Tibial artery (tissue), 4 donors: ENCODE measurements at regions not wholly inside any gene's neighbourhood (a gene's known extent, or its start where the extent isn't known, plus 50 kb on each side); places are given as distances from the start of the nearest gene placed in this dataset.

Experiments used
- DNase-seq, 2 donors: peaks; one replicate each; pipeline ENCODE4 v3.0.0-alpha.2; 2019
- H3K27ac ChIP-seq, 2 donors: fragments of 200-600 bp; sonication (generic) in 1 of 2; 1 replicate in 1 of 2; 2 replicates in 1 of 2; pipeline ENCODE4 v1.5.1; 2018 to 2019; ENCODE audit warnings: mild to moderate bottlenecking in 1 of 2
- H3K27me3 ChIP-seq, 2 donors: fragments of 200-600 bp; sonication (generic) in 1 of 2; one replicate each; pipeline versions ENCODE4 v1.5.1 to v1.6.0; 2016 to 2019
- H3K36me3 ChIP-seq, 3 donors: fragments of 200-600 bp; sonication (generic) in 2 of 3; one replicate each; pipeline ENCODE4 v1.5.1; 2016 to 2019; ENCODE audit warnings: mild to moderate bottlenecking in 2 of 3
- H3K4me1 ChIP-seq, 4 donors: fragments of 200-600 bp; sonication (generic) in 2 of 4; 1 replicate in 3 of 4; 2 replicates in 1 of 4; pipeline ENCODE4 v1.5.1; 2016 to 2019
- H3K4me3 ChIP-seq, 2 donors: fragments of 200-600 bp; sonication (generic) in 1 of 2; 1 replicate in 1 of 2; 2 replicates in 1 of 2; pipeline ENCODE4 v1.5.1; 2018 to 2019; ENCODE audit warnings: mild to moderate bottlenecking in 2 of 2
- H3K9me3 ChIP-seq, 3 donors: fragments of 200-600 bp; sonication (generic) in 1 of 3; one replicate each; pipeline ENCODE4 v1.5.1; 2016 to 2019
- CTCF ChIP-seq, 2 experiments: fragments of 200-600 bp in 1 of 2; fragments of 450-650 bp in 1 of 2; IDR thresholded peaks; one replicate each; pipeline ENCODE4 v1.5.1; 2017 to 2019; ENCODE audit warnings: antibody characterized with exemption in 2 of 2, mild to moderate bottlenecking in 1 of 2, moderate library complexity in 1 of 2
- intact Hi-C: fragments of 100-400 bp; cut with DNase I; formaldehyde crosslinking; loops from one replicate; pipeline ENCODE4 v1.15.0; 2023; ENCODE audit warnings: low total_unique reads

- no peak overlapping the region for H3K27ac ChIP-seq
- no peaks in the 10 kb centered on the region for H3K4me1 ChIP-seq
- H3K27me3 ChIP-seq = no peaks in the 10 kb centered on the region
- H3K36me3 ChIP-seq = no peaks in the 10 kb centered on the region
- H3K4me3 ChIP-seq = no peak overlapping the region
- intact Hi-C loops = no loop called here
- DNase-seq = no peak
- TF ChIP-seq CTCF (IDR thresholded peaks at IDR 0.05) = no peak
- H3K9me3 ChIP-seq = no peaks in the 10 kb centered on the region
These were observed 169.7 kb upstream of the LRP1B start for GRCh38 chr2:142300517-142300916.

DNA sequence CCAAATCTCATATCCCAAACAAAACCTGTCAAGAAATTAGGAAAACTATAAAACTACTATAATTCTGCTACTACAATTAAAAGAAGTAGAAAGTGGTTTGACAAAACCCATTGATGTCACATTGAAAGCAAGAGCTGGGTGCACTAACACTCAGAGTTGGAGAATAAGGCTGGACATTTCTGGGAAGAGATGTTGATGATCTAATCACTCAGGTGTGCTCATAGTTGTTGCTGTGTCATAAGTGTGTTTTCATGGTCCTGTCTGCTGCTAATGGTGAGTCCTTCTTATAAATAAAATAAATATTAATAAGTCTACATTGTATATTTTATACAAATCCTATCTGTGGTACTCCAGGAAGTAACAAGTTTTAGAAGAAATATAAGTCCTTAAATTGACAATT is 168.2 kb upstream of the LRP1B start:
- H3K36me3 ChIP-seq = no peaks in the 10 kb centered on the region
- no peak for TF ChIP-seq CTCF (IDR thresholded peaks at IDR 0.05)
- DNase-seq = no peak
- no peak overlapping the region for H3K4me3 ChIP-seq
- H3K27ac ChIP-seq = no peak overlapping the region
- no peaks in the 10 kb centered on the region for H3K4me1 ChIP-seq
- no peaks in the 10 kb centered on the region for H3K9me3 ChIP-seq
- intact Hi-C loops = no loop called here
- H3K27me3 ChIP-seq = no peaks in the 10 kb centered on the region

- H3K27ac ChIP-seq = no peak overlapping the region
- H3K9me3 ChIP-seq = no peaks in the 10 kb centered on the region
- intact Hi-C loops = no loop called here
- no peak for DNase-seq
- no peaks in the 10 kb centered on the region for H3K4me1 ChIP-seq
- H3K36me3 ChIP-seq = no peaks in the 10 kb centered on the region
- H3K4me3 ChIP-seq = no peak overlapping the region
- no peaks in the 10 kb centered on the region for H3K27me3 ChIP-seq
- no peak for TF ChIP-seq CTCF (IDR thresholded peaks at IDR 0.05)
These were observed 163.4 kb upstream of the LRP1B start for GRCh38 chr2:142294225-142294624.

GRCh38 chr2:142291969-142292368 is 161.2 kb upstream of the LRP1B start:
- intact Hi-C loops = no loop called here
- no peak overlapping the region for H3K27ac ChIP-seq
- no peak overlapping the region for H3K4me3 ChIP-seq
- no peak for TF ChIP-seq CTCF (IDR thresholded peaks at IDR 0.05)
- no peaks in the 10 kb centered on the region for H3K36me3 ChIP-seq
- no peaks in the 10 kb centered on the region for H3K9me3 ChIP-seq
- H3K27me3 ChIP-seq = no peaks in the 10 kb centered on the region
- DNase-seq = no peak
- no peaks in the 10 kb centered on the region for H3K4me1 ChIP-seq

- no peak for DNase-seq
- no peaks in the 10 kb centered on the region for H3K36me3 ChIP-seq
- H3K4me1 ChIP-seq = no peaks in the 10 kb centered on the region
- H3K9me3 ChIP-seq = no peaks in the 10 kb centered on the region
- intact Hi-C loops = no loop called here
- no peak for TF ChIP-seq CTCF (IDR thresholded peaks at IDR 0.05)
- no peak overlapping the region for H3K4me3 ChIP-seq
- no peaks in the 10 kb centered on the region for H3K27me3 ChIP-seq
- no peak overlapping the region for H3K27ac ChIP-seq
These were observed 160.1 kb upstream of the LRP1B start for GRCh38 chr2:142290931-142291330.

DNA sequence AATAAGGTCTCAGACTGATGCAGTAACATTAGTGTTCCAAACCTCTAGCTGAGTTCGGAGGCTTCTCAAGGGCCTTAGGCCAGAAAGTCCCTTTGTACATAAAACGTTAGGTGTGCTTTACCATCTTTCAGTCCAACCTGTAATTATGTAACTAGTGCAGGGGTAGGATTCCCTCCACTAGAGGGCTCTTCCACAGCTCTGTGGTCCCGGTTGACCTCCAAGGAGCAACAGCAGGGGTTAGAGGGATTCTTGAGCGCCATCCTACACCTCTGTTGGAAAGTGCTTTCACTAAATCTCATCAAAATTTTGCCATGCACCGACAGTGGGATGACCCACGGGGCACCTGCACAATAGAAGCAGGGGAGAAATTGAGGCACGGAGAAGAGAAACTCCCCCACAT is 155.8 kb upstream of the LRP1B start:
- Histone ChIP-seq H3K4me3 (no peak overlapping the region), H3K27ac (no peak overlapping the region)

More for the DNA sequence above, 155.8 kb upstream of the LRP1B start:
- no peak for TF ChIP-seq CTCF (IDR thresholded peaks at IDR 0.05)
- no peaks in the 10 kb centered on the region for H3K9me3 ChIP-seq
- H3K36me3 ChIP-seq = no peaks in the 10 kb centered on the region
- H3K27me3 ChIP-seq = no peaks in the 10 kb centered on the region
- H3K4me1 ChIP-seq = no peaks in the 10 kb centered on the region
- intact Hi-C loops = no loop called here
- DNase-seq = no peak
